Body of pancreas (tissue), 4 donors: ENCODE measurements at regions not wholly inside any gene's neighbourhood (a gene's known extent, or its start where the extent isn't known, plus 50 kb on each side); places are given as distances from the start of the nearest gene placed in this dataset.

Experiments used
- POLR2A ChIP-seq, 3 donors: fragments of 450-650 bp; IDR thresholded peaks; one replicate each; pipeline ENCODE4 v1.6.1; 2016; ENCODE audit warnings: antibody characterized with exemption in 3 of 3, mild to moderate bottlenecking in 2 of 3
- TF ChIP-seq, protein P1 (sequence below), 7 experiments: fragments of 450-650 bp in 4 of 7; fragments of 200-600 bp in 3 of 7; sonication (generic) in 3 of 7; IDR thresholded peaks; one replicate each; pipeline ENCODE4 v1.5.1; 2016 to 2019; ENCODE audit warnings: antibody characterized with exemption in 7 of 7

DNA sequence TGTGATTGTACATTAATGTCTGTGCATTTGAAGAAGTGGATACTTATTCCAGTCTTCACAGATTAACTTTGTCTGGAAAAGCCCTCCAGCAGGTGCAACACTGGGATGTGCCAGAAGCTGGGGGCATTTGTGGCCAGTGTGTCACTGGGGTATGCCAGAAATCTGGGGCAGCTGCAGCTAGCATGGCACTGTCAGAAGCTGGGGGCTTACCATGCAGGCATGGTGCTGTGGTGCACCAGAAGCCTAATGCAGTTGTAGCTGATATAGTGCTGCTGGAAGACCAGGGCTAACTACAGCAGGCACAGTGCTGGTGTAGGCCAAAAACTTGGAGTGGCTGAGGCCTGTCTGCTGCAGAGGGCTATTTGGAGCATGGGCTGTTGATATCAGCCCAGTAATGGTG, 270.1 kb downstream of the STK31 start:
- TF ChIP-seq, protein P1, sequence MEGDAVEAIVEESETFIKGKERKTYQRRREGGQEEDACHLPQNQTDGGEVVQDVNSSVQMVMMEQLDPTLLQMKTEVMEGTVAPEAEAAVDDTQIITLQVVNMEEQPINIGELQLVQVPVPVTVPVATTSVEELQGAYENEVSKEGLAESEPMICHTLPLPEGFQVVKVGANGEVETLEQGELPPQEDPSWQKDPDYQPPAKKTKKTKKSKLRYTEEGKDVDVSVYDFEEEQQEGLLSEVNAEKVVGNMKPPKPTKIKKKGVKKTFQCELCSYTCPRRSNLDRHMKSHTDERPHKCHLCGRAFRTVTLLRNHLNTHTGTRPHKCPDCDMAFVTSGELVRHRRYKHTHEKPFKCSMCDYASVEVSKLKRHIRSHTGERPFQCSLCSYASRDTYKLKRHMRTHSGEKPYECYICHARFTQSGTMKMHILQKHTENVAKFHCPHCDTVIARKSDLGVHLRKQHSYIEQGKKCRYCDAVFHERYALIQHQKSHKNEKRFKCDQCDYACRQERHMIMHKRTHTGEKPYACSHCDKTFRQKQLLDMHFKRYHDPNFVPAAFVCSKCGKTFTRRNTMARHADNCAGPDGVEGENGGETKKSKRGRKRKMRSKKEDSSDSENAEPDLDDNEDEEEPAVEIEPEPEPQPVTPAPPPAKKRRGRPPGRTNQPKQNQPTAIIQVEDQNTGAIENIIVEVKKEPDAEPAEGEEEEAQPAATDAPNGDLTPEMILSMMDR (IDR thresholded peaks at IDR 0.05): no peak
- TF ChIP-seq POLR2A (IDR thresholded peaks at IDR 0.05): no peak
